ENCODE measurements at regions not wholly inside any gene's neighbourhood (a gene's known extent, or its start where the extent isn't known, plus 50 kb on each side); places are given as distances from the start of the nearest gene placed in this dataset.

DNA sequence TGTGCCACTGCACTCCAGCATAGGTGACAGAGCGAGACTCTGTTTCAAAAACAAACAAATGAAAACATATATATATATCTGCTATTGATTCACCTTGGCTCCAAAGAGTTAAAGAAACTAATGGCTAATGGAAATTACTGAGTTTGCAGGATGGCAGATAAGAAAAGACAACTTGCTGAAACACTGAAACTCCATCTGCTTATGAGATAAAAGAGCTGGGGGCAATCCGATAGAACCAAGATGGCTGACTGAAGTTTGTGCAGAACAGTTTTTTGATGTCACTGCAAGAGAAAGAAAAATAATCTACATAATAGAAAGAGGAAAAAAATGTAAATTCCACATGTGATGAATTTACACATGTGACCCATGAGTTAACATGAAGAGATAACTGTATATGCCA, 88.2 kb downstream of the LRATD1 start:
- Histone ChIP-seq H3F3A (ENCODE audit: low read length, unreplicated experiment) (no peaks in the 10 kb centered on the region), H3K79me2 (ENCODE audit: low read length) (no peaks in the 10 kb centered on the region), H3K9ac (ENCODE audit: low read length) (no peak overlapping the region), H4K20me1 (ENCODE audit: low read length) (no peaks in the 10 kb centered on the region), H2AFZ (ENCODE audit: low read length) (no peak overlapping the region), H3K27me3 (ENCODE audit: low read length) (no peaks in the 10 kb centered on the region), H3K27ac (ENCODE audit: low read length) (no peak overlapping the region), H3K4me3 (ENCODE audit: low read length) (no peak overlapping the region), H3K4me2 (ENCODE audit: low read length) (0 out of 2 replicates have a peak overlapping the region, but pooled peaks have one; percentile 19), H3K9me3 (ENCODE audit: low read length) (no peaks in the 10 kb centered on the region), H3K4me1 (ENCODE audit: insufficient read depth, low read length) (peaks cover 5% of the 10 kb centered on the region; the same call in 1 of the 2 replicates), H3K36me3 (ENCODE audit: low read depth, low read length) (no peaks in the 10 kb centered on the region), H3K9me2 (replicated peaks; ENCODE audit: low read length) (no peaks in the 10 kb centered on the region)
- no peak for DNase-seq
- CTCF ChIA-PET: no interaction called here
- ATAC-seq: no peak
- TF ChIP-seq EZH2phosphoT487 (IDR thresholded peaks at IDR 0.05; ENCODE audit: borderline replicate concordance, low read length) (no peak), EZH2 (IDR thresholded peaks at IDR 0.05; ENCODE audit: low read length, unreplicated experiment) (no peak)
- TF ChIP-seq, protein P1, sequence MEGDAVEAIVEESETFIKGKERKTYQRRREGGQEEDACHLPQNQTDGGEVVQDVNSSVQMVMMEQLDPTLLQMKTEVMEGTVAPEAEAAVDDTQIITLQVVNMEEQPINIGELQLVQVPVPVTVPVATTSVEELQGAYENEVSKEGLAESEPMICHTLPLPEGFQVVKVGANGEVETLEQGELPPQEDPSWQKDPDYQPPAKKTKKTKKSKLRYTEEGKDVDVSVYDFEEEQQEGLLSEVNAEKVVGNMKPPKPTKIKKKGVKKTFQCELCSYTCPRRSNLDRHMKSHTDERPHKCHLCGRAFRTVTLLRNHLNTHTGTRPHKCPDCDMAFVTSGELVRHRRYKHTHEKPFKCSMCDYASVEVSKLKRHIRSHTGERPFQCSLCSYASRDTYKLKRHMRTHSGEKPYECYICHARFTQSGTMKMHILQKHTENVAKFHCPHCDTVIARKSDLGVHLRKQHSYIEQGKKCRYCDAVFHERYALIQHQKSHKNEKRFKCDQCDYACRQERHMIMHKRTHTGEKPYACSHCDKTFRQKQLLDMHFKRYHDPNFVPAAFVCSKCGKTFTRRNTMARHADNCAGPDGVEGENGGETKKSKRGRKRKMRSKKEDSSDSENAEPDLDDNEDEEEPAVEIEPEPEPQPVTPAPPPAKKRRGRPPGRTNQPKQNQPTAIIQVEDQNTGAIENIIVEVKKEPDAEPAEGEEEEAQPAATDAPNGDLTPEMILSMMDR (conservative IDR thresholded peaks at IDR 0.05; ENCODE audit: low read depth, low read length): no peak
- POLR2A ChIA-PET (ENCODE audit: unreplicated experiment): no interaction called here
- BruUV-seq (replicated peaks): no TSS peak
- intact Hi-C loops (cut with micrococcal nuclease): no loop called here

- H3K9me3 ChIP-seq (ENCODE audit: low read length): no peaks in the 10 kb centered on the region
- ATAC-seq (no peak), DNase-seq (no peak)
- H3K36me3 ChIP-seq (ENCODE audit: low read depth, low read length): no peaks in the 10 kb centered on the region
- H3F3A ChIP-seq (ENCODE audit: low read length, unreplicated experiment): no peaks in the 10 kb centered on the region
- H3K79me2 ChIP-seq (ENCODE audit: low read length): no peaks in the 10 kb centered on the region
- H3K4me3 ChIP-seq (ENCODE audit: low read length): no peak overlapping the region
- H3K9ac ChIP-seq (ENCODE audit: low read length): no peak overlapping the region
- H3K4me1 ChIP-seq (ENCODE audit: insufficient read depth, low read length): peaks cover 5% of the 10 kb centered on the region; the same call in 1 of the 2 replicates
- POLR2A ChIA-PET (ENCODE audit: unreplicated experiment): no interaction called here
- no peak overlapping the region for H2AFZ ChIP-seq (ENCODE audit: low read length)
- H4K20me1 ChIP-seq (ENCODE audit: low read length): no peaks in the 10 kb centered on the region
- no peaks in the 10 kb centered on the region for H3K9me2 ChIP-seq (replicated peaks; ENCODE audit: low read length)
- intact Hi-C loops (cut with micrococcal nuclease): no loop called here
- no TSS peak for BruUV-seq (replicated peaks)
- CTCF ChIA-PET: no interaction called here
- H3K27me3 ChIP-seq (ENCODE audit: low read length): no peaks in the 10 kb centered on the region
- no peak for TF ChIP-seq EZH2phosphoT487 (IDR thresholded peaks at IDR 0.05; ENCODE audit: borderline replicate concordance, low read length)
- no peak for TF ChIP-seq EZH2 (IDR thresholded peaks at IDR 0.05; ENCODE audit: low read length, unreplicated experiment)
- TF ChIP-seq, protein P1 (conservative IDR thresholded peaks at IDR 0.05; ENCODE audit: low read depth, low read length): no peak
- no peak overlapping the region for H3K27ac ChIP-seq (ENCODE audit: low read length)
- H3K4me2 ChIP-seq (ENCODE audit: low read length): no peak overlapping the region
These were observed 90.5 kb downstream of the LRATD1 start for GRCh38 chr2:14722904-14723570.

DNA sequence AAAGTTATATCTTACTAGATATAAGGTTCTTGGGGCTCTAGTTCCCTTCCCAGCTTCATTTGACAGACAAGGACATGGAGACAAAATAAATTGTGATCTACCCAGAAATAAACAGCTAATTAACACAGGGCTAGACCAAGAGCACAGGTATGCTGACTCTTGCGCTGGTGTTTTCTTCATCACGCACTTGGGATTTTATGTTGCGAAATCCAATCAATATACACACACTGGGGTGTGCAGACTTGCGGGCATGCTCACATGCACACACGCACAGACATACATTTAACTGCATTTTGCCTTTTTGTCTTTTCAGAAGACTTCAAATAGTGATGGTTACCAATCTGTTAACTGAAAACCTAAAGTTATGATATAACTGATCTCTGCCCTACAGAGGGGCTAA, 91.2 kb downstream of the LRATD1 start:
- Histone ChIP-seq H3K4me1 (ENCODE audit: insufficient read depth, low read length) (peaks cover 5% of the 10 kb centered on the region; the same call in 1 of the 2 replicates), H3F3A (ENCODE audit: low read length, unreplicated experiment) (no peaks in the 10 kb centered on the region), H4K20me1 (ENCODE audit: low read length) (no peaks in the 10 kb centered on the region), H3K9me3 (ENCODE audit: low read length) (no peaks in the 10 kb centered on the region), H3K9ac (ENCODE audit: low read length) (no peak overlapping the region), H3K27ac (ENCODE audit: low read length) (no peak overlapping the region), H3K36me3 (ENCODE audit: low read depth, low read length) (no peaks in the 10 kb centered on the region), H2AFZ (ENCODE audit: low read length) (no peak overlapping the region), H3K4me2 (ENCODE audit: low read length) (no peak overlapping the region), H3K4me3 (ENCODE audit: low read length) (no peak overlapping the region), H3K79me2 (ENCODE audit: low read length) (no peaks in the 10 kb centered on the region), H3K9me2 (replicated peaks; ENCODE audit: low read length) (no peaks in the 10 kb centered on the region), H3K27me3 (ENCODE audit: low read length) (no peaks in the 10 kb centered on the region)
- no TSS peak for BruUV-seq (replicated peaks)
- ATAC-seq (no peak), DNase-seq (no peak)
- TF ChIP-seq EZH2 (IDR thresholded peaks at IDR 0.05; ENCODE audit: low read length, unreplicated experiment) (no peak), EZH2phosphoT487 (IDR thresholded peaks at IDR 0.05; ENCODE audit: borderline replicate concordance, low read length) (no peak)
- TF ChIP-seq, protein P1 (conservative IDR thresholded peaks at IDR 0.05; ENCODE audit: low read depth, low read length): no peak
- POLR2A ChIA-PET (ENCODE audit: unreplicated experiment): no interaction called here
- intact Hi-C loops (cut with micrococcal nuclease): no loop called here
- CTCF ChIA-PET: no interaction called here

All from PC-3 (cell line).